GM20431 (cell line): ENCODE measurements at regions not wholly inside any gene's neighbourhood (a gene's known extent, or its start where the extent isn't known, plus 50 kb on each side); places are given as distances from the start of the nearest gene placed in this dataset.

ENCODE experiments used
- in situ Hi-C: fragments of 300-500 bp; cut with MseI, MboI; formaldehyde crosslinking; loops from one replicate; pipeline ENCODE4 v1.15.0; 2020; ENCODE audit warnings: low sequenced_read_pairs; ENCODE audit not compliant: unreplicated experiment

GRCh38 chr6:40770794-40771193, 183.6 kb upstream of the LRFN2 start:
- in situ Hi-C loops, result no loop called here

- in situ Hi-C loops, result no loop called here
Observed at GRCh38 chr6:40764726-40765125, 177.6 kb upstream of the LRFN2 start.

GRCh38 chr6:40762981-40763380, 175.8 kb upstream of the LRFN2 start:
- in situ Hi-C loops, result no loop called here

GRCh38 chr6:40760887-40761286, 173.7 kb upstream of the LRFN2 start:
- in situ Hi-C loops, result no loop called here

- in situ Hi-C loops, result no loop called here
Observed at GRCh38 chr6:40759838-40760237, 172.7 kb upstream of the LRFN2 start.

- in situ Hi-C loops, result no loop called here
Observed at GRCh38 chr6:40759264-40759663, 172.1 kb upstream of the LRFN2 start.

- in situ Hi-C loops, result no loop called here
Observed at GRCh38 chr6:40755749-40756452, 168.7 kb upstream of the LRFN2 start.

GRCh38 chr6:40755046-40755681, 168.0 kb upstream of the LRFN2 start:
- in situ Hi-C loops, result no loop called here

GRCh38 chr6:40754461-40755045, 167.4 kb upstream of the LRFN2 start:
- in situ Hi-C loops, result no loop called here

- in situ Hi-C loops, result no loop called here
Observed at GRCh38 chr6:40753675-40754448, 166.7 kb upstream of the LRFN2 start.

GRCh38 chr6:40753048-40753447, 165.9 kb upstream of the LRFN2 start:
- in situ Hi-C loops, result no loop called here

GRCh38 chr6:40744835-40745234, 157.7 kb upstream of the LRFN2 start:
- in situ Hi-C loops, result no loop called here

GRCh38 chr6:40743690-40744446, 156.7 kb upstream of the LRFN2 start:
- in situ Hi-C loops, result no loop called here

- in situ Hi-C loops, result no loop called here
Observed at GRCh38 chr6:40743226-40743625, 156.1 kb upstream of the LRFN2 start.

- in situ Hi-C loops, result no loop called here
Observed at GRCh38 chr6:40740518-40740917, 153.4 kb upstream of the LRFN2 start.

GRCh38 chr6:40738551-40739193, 151.5 kb upstream of the LRFN2 start:
- in situ Hi-C loops, result no loop called here

- in situ Hi-C loops, result no loop called here
Observed at GRCh38 chr6:40735521-40735920, 148.4 kb upstream of the LRFN2 start.

- in situ Hi-C loops, result no loop called here
Observed at GRCh38 chr6:40735121-40735520, 148.0 kb upstream of the LRFN2 start.

GRCh38 chr6:40734607-40735006, 147.4 kb upstream of the LRFN2 start:
- in situ Hi-C loops, result no loop called here
